Upper lobe of right lung (tissue), 1 donor: ENCODE measurements at regions not wholly inside any gene's neighbourhood (a gene's known extent, or its start where the extent isn't known, plus 50 kb on each side); places are given as distances from the start of the nearest gene placed in this dataset.

Experiments used
- ATAC-seq: fragments of 200-7000 bp; cut with Tn5 transposase; one replicate; pipeline ENCODE4 v1.9.1; 2020; ENCODE audit warnings: mild to moderate bottlenecking, moderate library complexity
- DNase-seq: peaks from one replicate; pipeline ENCODE4 v3.0.0-alpha.2; 2020
- H3K27ac ChIP-seq: fragments of 200-600 bp; one replicate; pipeline ENCODE4 v1.8.0; 2022
- H3K27me3 ChIP-seq: fragments of 200-600 bp; one replicate; pipeline ENCODE4 v1.8.0; 2022; ENCODE audit warnings: mild to moderate bottlenecking
- H3K36me3 ChIP-seq: fragments of 200-600 bp; one replicate; pipeline ENCODE4 v1.8.0; 2022
- H3K4me1 ChIP-seq: fragments of 200-600 bp; one replicate; pipeline ENCODE4 v1.8.0; 2022
- H3K4me3 ChIP-seq: fragments of 200-600 bp; one replicate; pipeline ENCODE4 v1.8.0; 2022; ENCODE audit warnings: mild to moderate bottlenecking
- H3K9me3 ChIP-seq: fragments of 200-600 bp; one replicate; pipeline ENCODE4 v1.8.0; 2022
- CTCF ChIP-seq: fragments of 200-600 bp; IDR thresholded peaks from one replicate; pipeline ENCODE4 v1.8.0; 2022; ENCODE audit warnings: antibody characterized with exemption
- intact Hi-C: fragments of 100-400 bp; cut with DNase I; formaldehyde crosslinking; loops from one replicate; pipeline ENCODE4 v1.11.0; 2022
- donor health status: DM: no; HTN: yes; CAD: no; lungs with severe emphysema.

- no peaks in the 10 kb centered on the region for H3K9me3 ChIP-seq
- TF ChIP-seq CTCF = no peak
- H3K27ac ChIP-seq = no peak overlapping the region
- intact Hi-C loops = no loop called here
- H3K4me3 ChIP-seq = no peak overlapping the region
- DNase-seq (no peak), ATAC-seq (no peak)
- no peaks in the 10 kb centered on the region for H3K27me3 ChIP-seq
- no peaks in the 10 kb centered on the region for H3K36me3 ChIP-seq
- peaks cover 5% of the 10 kb centered on the region for H3K4me1 ChIP-seq
Observed at GRCh38 chr13:107452833-107453232, 762.5 kb downstream of the LIG4 start.

- no peak for TF ChIP-seq CTCF
- no peaks in the 10 kb centered on the region for H3K9me3 ChIP-seq
- ATAC-seq = no peak
- no peaks in the 10 kb centered on the region for H3K4me1 ChIP-seq
- no peak for DNase-seq
- peak overlapping the region; percentile 9 for H3K27ac ChIP-seq
- H3K36me3 ChIP-seq = no peaks in the 10 kb centered on the region
- intact Hi-C loops = no loop called here
- H3K4me3 ChIP-seq = no peak overlapping the region
- H3K27me3 ChIP-seq = no peaks in the 10 kb centered on the region
Observed at GRCh38 chr13:107450931-107451330, 764.4 kb downstream of the LIG4 start.

GRCh38 chr13:107450431-107450830, 764.9 kb downstream of the LIG4 start:
- no peak for TF ChIP-seq CTCF
- ATAC-seq (no peak), DNase-seq (no peak)
- Histone ChIP-seq H3K27me3 (no peaks in the 10 kb centered on the region), H3K4me3 (no peak overlapping the region), H3K36me3 (no peaks in the 10 kb centered on the region), H3K27ac (no peak overlapping the region), H3K4me1 (no peaks in the 10 kb centered on the region), H3K9me3 (no peaks in the 10 kb centered on the region)
- intact Hi-C loops = no loop called here

GRCh38 chr13:107447591-107447990, 767.7 kb downstream of the LIG4 start:
- DNase-seq = no peak
- no peak for ATAC-seq
- no peaks in the 10 kb centered on the region for H3K36me3 ChIP-seq
- H3K4me1 ChIP-seq = no peaks in the 10 kb centered on the region
- no peak overlapping the region for H3K4me3 ChIP-seq
- H3K27me3 ChIP-seq = no peaks in the 10 kb centered on the region
- intact Hi-C loops = no loop called here
- H3K27ac ChIP-seq = no peak overlapping the region
- no peaks in the 10 kb centered on the region for H3K9me3 ChIP-seq
- no peak for TF ChIP-seq CTCF

GRCh38 chr13:107441279-107441678, 774.1 kb downstream of the LIG4 start:
- no peak for TF ChIP-seq CTCF
- ATAC-seq (no peak), DNase-seq (no peak)
- Histone ChIP-seq H3K27ac (no peak overlapping the region), H3K9me3 (no peaks in the 10 kb centered on the region), H3K27me3 (no peaks in the 10 kb centered on the region), H3K4me3 (no peak overlapping the region), H3K4me1 (no peaks in the 10 kb centered on the region), H3K36me3 (no peaks in the 10 kb centered on the region)
- intact Hi-C loops = no loop called here

GRCh38 chr13:107438251-107438650, 777.1 kb downstream of the LIG4 start:
- intact Hi-C loops = no loop called here
- Histone ChIP-seq H3K36me3 (no peaks in the 10 kb centered on the region), H3K27ac (no peak overlapping the region), H3K27me3 (no peaks in the 10 kb centered on the region), H3K4me1 (no peaks in the 10 kb centered on the region), H3K4me3 (no peak overlapping the region), H3K9me3 (no peaks in the 10 kb centered on the region)
- TF ChIP-seq CTCF = no peak
- DNase-seq (no peak), ATAC-seq (no peak)
